H1 (cell line): ENCODE measurements at regions not wholly inside any gene's neighbourhood (a gene's known extent, or its start where the extent isn't known, plus 50 kb on each side); places are given as distances from the start of the nearest gene placed in this dataset.

ENCODE experiments used
- CTCF ChIA-PET: fragments of 300-600 bp; sonication (Branson Sonifier 250); formaldehyde crosslinking; loops from one replicate; lab custom pipeline; 2021; ENCODE audit not compliant: partially characterized antibody; lab: Charles Lee
- POLR2A ChIA-PET: fragments of 300-600 bp; sonication (Branson Sonifier 250); formaldehyde crosslinking; loops from one replicate; lab custom pipeline; 2021; ENCODE audit warnings: inconsistent platforms; ENCODE audit not compliant: partially characterized antibody; lab: Charles Lee
- DNase-seq, 2 experiments: peaks; one replicate each; pipeline versions ENCODE4 v3.0.0 to v3.0.0-alpha.2; 2010 to 2022; ENCODE audit warnings: low spot score in 2 of 2, low read depth in 1 of 2, mixed read lengths in 1 of 2
- FAIRE-seq: peaks from 2 replicates; lab custom pipeline; 2011; peaks lifted over from hg19 to GRCh38; lab: Jason Lieb, UNC
- H2AFZ ChIP-seq: 2 replicates; pipeline ENCODE4 v1.8.1; 2012; ENCODE audit warnings: low read length, inconsistent platforms
- H2AK5ac ChIP-seq: 2 replicates; pipeline ENCODE4 v1.6.1; 2013; ENCODE audit warnings: low read depth, low read length
- H2BK120ac ChIP-seq: replicated peaks from 2 replicates; pipeline ENCODE3; 2013; ENCODE audit warnings: low read depth, low read length, inconsistent platforms
- H2BK12ac ChIP-seq: 2 replicates; pipeline ENCODE4 v1.6.1; 2013; ENCODE audit warnings: low read depth, low read length
- H2BK15ac ChIP-seq: 2 replicates; pipeline ENCODE4 v1.6.1; 2013; ENCODE audit warnings: low read length
- H2BK20ac ChIP-seq: 2 replicates; pipeline ENCODE4 v1.6.1; 2013; ENCODE audit warnings: low read length
- H2BK5ac ChIP-seq: 2 replicates; pipeline ENCODE4 v1.6.1; 2013; ENCODE audit warnings: low read depth, low read length
- H3K14ac ChIP-seq: 2 replicates; pipeline ENCODE4 v1.6.1; 2013; ENCODE audit warnings: inconsistent platforms; ENCODE audit not compliant: insufficient read length
- H3K18ac ChIP-seq: 2 replicates; pipeline ENCODE4 v1.6.1; 2013; ENCODE audit warnings: low read length; ENCODE audit errors: extremely low read depth
- H3K23ac ChIP-seq: 2 replicates; pipeline ENCODE4 v1.6.1; 2013; ENCODE audit warnings: inconsistent platforms; ENCODE audit not compliant: insufficient read length
- H3K23me2 ChIP-seq: 2 replicates; pipeline ENCODE4 v1.6.1; 2013; ENCODE audit warnings: low read depth, low read length
- H3K27ac ChIP-seq: 2 replicates; pipeline ENCODE4 v1.6.1; 2011; ENCODE audit warnings: low read depth, low read length, inconsistent platforms
- H3K27me3 ChIP-seq, 4 experiments: replicated peaks in 1 of 4; 1 replicate in 1 of 4; 2 replicates in 3 of 4; pipeline versions ENCODE4 v1.6.1 to v1.8.1; 2011 to 2013; ENCODE audit warnings: low read length in 3 of 4, mild to moderate bottlenecking in 3 of 4, inconsistent platforms in 2 of 4, mixed read lengths in 2 of 4, moderate library complexity in 1 of 4; ENCODE audit not compliant: control insufficient read depth in 3 of 4, insufficient read depth in 3 of 4; ENCODE audit errors: extremely low read depth in 1 of 4
- H3K36me3 ChIP-seq, 4 experiments: 2 replicates each; pipeline versions ENCODE4 v1.6.1 to v1.8.1; 2011 to 2013; ENCODE audit warnings: mild to moderate bottlenecking in 4 of 4, low read length in 3 of 4, moderate library complexity in 2 of 4, control low read depth in 1 of 4, inconsistent platforms in 1 of 4; ENCODE audit not compliant: insufficient read depth in 4 of 4, control insufficient read depth in 2 of 4
- H3K4ac ChIP-seq: replicated peaks from 2 replicates; pipeline ENCODE3; 2013; ENCODE audit warnings: low read length, low read depth, mixed read lengths, inconsistent platforms; ENCODE audit not compliant: insufficient read length
- H3K4me1 ChIP-seq, 4 experiments: replicated peaks in 1 of 4; 1 replicate in 1 of 4; 2 replicates in 3 of 4; pipeline versions ENCODE4 v1.6.1 to v1.8.1; 2011 to 2013; ENCODE audit warnings: low read length in 3 of 4, inconsistent platforms in 2 of 4, mixed read lengths in 1 of 4; ENCODE audit not compliant: insufficient read depth in 4 of 4, control insufficient read depth in 3 of 4
- H3K4me2 ChIP-seq, 2 experiments: 2 replicates each; pipeline versions ENCODE4 v1.6.1 to v1.8.1; 2011 to 2013; ENCODE audit warnings: low read depth in 2 of 2, low read length in 2 of 2, control low read depth in 1 of 2, inconsistent platforms in 1 of 2, mild to moderate bottlenecking in 1 of 2; ENCODE audit not compliant: insufficient read depth in 1 of 2
- H3K4me3 ChIP-seq, 4 experiments: fragments of 200-600, 300-600 bp in 1 of 4; sonication (generic), shearing (Covaris generic), sonication (Bioruptor Twin) in 1 of 4; 2 replicates each; pipeline versions ENCODE4 v1.5.1 to v1.8.1; 2011 to 2016; ENCODE audit warnings: low read length in 4 of 4, low read depth in 3 of 4, control low read depth in 2 of 4, inconsistent platforms in 2 of 4, mild to moderate bottlenecking in 2 of 4, mixed read lengths in 1 of 4, moderate library complexity in 1 of 4; ENCODE audit not compliant: insufficient read depth in 2 of 4; ENCODE audit errors: extremely low read depth in 1 of 4
- H3K56ac ChIP-seq: replicated peaks from 2 replicates; pipeline ENCODE3; 2013; ENCODE audit warnings: low read depth, mild to moderate bottlenecking, mixed read lengths, low read length, inconsistent platforms; ENCODE audit not compliant: insufficient read length
- H3K79me1 ChIP-seq: 2 replicates; pipeline ENCODE4 v1.6.1; 2013; ENCODE audit warnings: low read depth, low read length, control low read depth
- H3K79me2 ChIP-seq, 2 experiments: 2 replicates each; pipeline versions ENCODE4 v1.6.1 to v1.8.1; 2012 to 2013; ENCODE audit warnings: low read length in 2 of 2, mild to moderate bottlenecking in 2 of 2, inconsistent platforms in 1 of 2; ENCODE audit not compliant: insufficient read depth in 2 of 2, control insufficient read depth in 1 of 2
- H3K9ac ChIP-seq, 4 experiments: replicated peaks in 1 of 4; 1 replicate in 1 of 4; 2 replicates in 3 of 4; pipeline versions ENCODE4 v1.6.1 to v1.8.1; 2011 to 2013; ENCODE audit warnings: low read depth in 3 of 4, low read length in 3 of 4, control low read depth in 2 of 4, mild to moderate bottlenecking in 2 of 4, moderate library complexity in 2 of 4, inconsistent platforms in 1 of 4; ENCODE audit errors: extremely low read depth in 1 of 4
- H3K9me3 ChIP-seq, 2 experiments: 2 replicates each; pipeline versions ENCODE4 v1.6.1 to v1.8.1; 2012 to 2013; ENCODE audit warnings: mild to moderate bottlenecking in 2 of 2, moderate library complexity in 2 of 2, control low read depth in 1 of 2, inconsistent platforms in 1 of 2, low read depth in 1 of 2, low read length in 1 of 2, mixed read lengths in 1 of 2; ENCODE audit not compliant: insufficient read depth in 2 of 2
- H4K20me1 ChIP-seq, 2 experiments: replicated peaks in 1 of 2; 2 replicates each; pipeline versions ENCODE3 to v1.8.1; 2011 to 2013; ENCODE audit warnings: inconsistent platforms in 2 of 2, low read length in 2 of 2, mild to moderate bottlenecking in 1 of 2; ENCODE audit not compliant: insufficient read depth in 2 of 2, control insufficient read depth in 1 of 2
- H4K5ac ChIP-seq: 2 replicates; pipeline ENCODE4 v1.6.1; 2013; ENCODE audit warnings: low read length, low read depth, mixed read lengths, inconsistent platforms; ENCODE audit not compliant: insufficient read length
- H4K8ac ChIP-seq: 2 replicates; pipeline ENCODE4 v1.8.0; 2013; ENCODE audit warnings: mild to moderate bottlenecking, moderate library complexity, low read length, inconsistent platforms; ENCODE audit not compliant: insufficient read depth; ENCODE audit errors: extremely low read depth
- H4K91ac ChIP-seq: replicated peaks from 2 replicates; pipeline ENCODE3; 2013; ENCODE audit warnings: low read length, mixed read lengths, inconsistent platforms; ENCODE audit not compliant: insufficient read length
- ASH2L ChIP-seq: fragments of 200-600, 300-600 bp; sonication (generic); IDR thresholded peaks from one replicate; pipeline ENCODE4 v1.7.1; 2017; ENCODE audit warnings: low read length
- ATF3 ChIP-seq: IDR thresholded peaks from 2 replicates; pipeline ENCODE4 v1.6.1; 2011; ENCODE audit warnings: low read depth, mild to moderate bottlenecking, low read length; ENCODE audit not compliant: insufficient read depth
- BACH1 ChIP-seq: IDR thresholded peaks from 2 replicates; pipeline ENCODE4 v1.6.1; 2012; ENCODE audit warnings: low read length, improper control_type of control experiment
- BRCA1 ChIP-seq: IDR thresholded peaks from 2 replicates; pipeline ENCODE4 v1.6.1; 2012; ENCODE audit warnings: low read depth, low read length, improper control_type of control experiment
- CBX5 ChIP-seq: fragments of 300-800, 300-1000 bp; sonication (generic); IDR thresholded peaks from 2 replicates; pipeline ENCODE4 v1.7.1; 2016; ENCODE audit warnings: antibody characterized with exemption, low read length, low read depth
- CEBPB ChIP-seq: IDR thresholded peaks from 2 replicates; pipeline ENCODE4 v1.6.1; 2012; ENCODE audit warnings: low read depth, low read length
- CHD2 ChIP-seq: IDR thresholded peaks from 2 replicates; pipeline ENCODE4 v1.6.1; 2012; ENCODE audit warnings: low read length, improper control_type of control experiment
- CTBP2 ChIP-seq: IDR thresholded peaks from 2 replicates; pipeline ENCODE4 v1.7.0; 2011; ENCODE audit warnings: borderline replicate concordance, mild to moderate bottlenecking, moderate library complexity, mixed read lengths, low read length; ENCODE audit not compliant: insufficient read depth, insufficient read length
- HDAC6 ChIP-seq: IDR thresholded peaks from one replicate; pipeline ENCODE4 v1.7.1; 2012; ENCODE audit warnings: low read depth, mild to moderate bottlenecking, inconsistent platforms, low read length, moderate library complexity
- MAX ChIP-seq: IDR thresholded peaks from 2 replicates; pipeline ENCODE4 v1.6.1; 2012; ENCODE audit warnings: inconsistent platforms
- NRF1 ChIP-seq: IDR thresholded peaks from 2 replicates; pipeline ENCODE4 v1.6.1; 2011; ENCODE audit warnings: mild to moderate bottlenecking, low read depth, low read length, improper control_type of control experiment
- SIX5 ChIP-seq: IDR thresholded peaks from 2 replicates; pipeline ENCODE4 v1.6.1; 2011; ENCODE audit warnings: mild to moderate bottlenecking, low read depth, low read length
- SP2 ChIP-seq: IDR thresholded peaks from 2 replicates; pipeline ENCODE4 v1.6.1; 2012; ENCODE audit warnings: mild to moderate bottlenecking, low read length, inconsistent platforms
- SRF ChIP-seq: IDR thresholded peaks from 2 replicates; pipeline ENCODE4 v1.6.1; 2011; ENCODE audit warnings: mild to moderate bottlenecking, low read depth, low read length, moderate library complexity
- TBP ChIP-seq: IDR thresholded peaks from 2 replicates; pipeline ENCODE4 v1.6.1; 2011; ENCODE audit warnings: low read depth, low read length, improper control_type of control experiment
- ZNF274 ChIP-seq: IDR thresholded peaks from 2 replicates; pipeline ENCODE4 v1.7.0; 2012; ENCODE audit warnings: low read length, borderline replicate concordance; ENCODE audit errors: extremely low read depth
- WGBS, 2 experiments: shearing (Covaris generic) in 1 of 2; methylation state at CpG; one replicate each; pipeline versions ENCODE4 v1.1.6 to v1.1.7; 2013 to 2015; ENCODE audit warnings: low lambda C conversion rate in 2 of 2, mixed read lengths in 2 of 2, inconsistent platforms in 1 of 2, low coverage in 1 of 2, missing lambda C conversion rate in 1 of 2; ENCODE audit not compliant: insufficient replicate concordance in 2 of 2, insufficient coverage in 1 of 2, insufficient read length in 1 of 2; ENCODE audit errors: extremely low coverage in 1 of 2, missing lambda C conversion rate in 1 of 2; 5-methylcytosine and 5-hydroxymethylcytosine counted together

- H4K91ac ChIP-seq: peak overlapping the region; percentile 49
- peak overlapping the region; percentile 27 for H3K4ac ChIP-seq
- DNase-seq: no peak
- no peak overlapping the region for H2AFZ ChIP-seq
- no peak overlapping the region for H2BK120ac ChIP-seq
- H2BK20ac ChIP-seq: no peak overlapping the region
- H2BK5ac ChIP-seq: no peak overlapping the region
- no peak for FAIRE-seq
- no peaks in the 10 kb centered on the region for H3K36me3 ChIP-seq
- no peaks in the 10 kb centered on the region for H3K79me2 ChIP-seq
- no peaks in the 10 kb centered on the region for H4K20me1 ChIP-seq
- no peak overlapping the region for H2AK5ac ChIP-seq
- H4K5ac ChIP-seq: no peak overlapping the region
- H3K4me2 ChIP-seq: no peak overlapping the region
- no peak overlapping the region for H4K8ac ChIP-seq
- no peaks in the 10 kb centered on the region for H3K9me3 ChIP-seq
- no peaks in the 10 kb centered on the region for H3K27me3 ChIP-seq
- no peak overlapping the region for H3K18ac ChIP-seq
- no peak overlapping the region for H3K4me3 ChIP-seq
- H3K27ac ChIP-seq: no peak overlapping the region
- POLR2A ChIA-PET: no interaction called here
- H3K4me1 ChIP-seq: no peaks in the 10 kb centered on the region
- no peaks in the 10 kb centered on the region for H3K79me1 ChIP-seq
- CTCF ChIA-PET: no interaction called here
- H3K9ac ChIP-seq: no peak overlapping the region
- H3K23me2 ChIP-seq: no peaks in the 10 kb centered on the region
- H3K56ac ChIP-seq: no peak overlapping the region
- no peak overlapping the region for H3K23ac ChIP-seq
- no peak overlapping the region for H2BK15ac ChIP-seq
- no peak overlapping the region for H2BK12ac ChIP-seq
- no peak overlapping the region for H3K14ac ChIP-seq
- 83% methylated on average over 4 of the region's 4 CpGs; no CpG with 5 or more reads in 1 of the 2 experiments for WGBS, 2 experiments
- TF ChIP-seq CHD2: no peak
- TF ChIP-seq ZNF274: no peak
- TF ChIP-seq BACH1: no peak
- TF ChIP-seq SIX5: no peak
- TF ChIP-seq SRF: no peak
- no peak for TF ChIP-seq CBX5
- TF ChIP-seq ATF3: no peak
- no peak for TF ChIP-seq CTBP2
- TF ChIP-seq CEBPB: no peak
- no peak for TF ChIP-seq ASH2L
- TF ChIP-seq HDAC6: no peak
- no peak for TF ChIP-seq BRCA1
- no peak for TF ChIP-seq NRF1
- no peak for TF ChIP-seq TBP
- TF ChIP-seq MAX: no peak
- no peak for TF ChIP-seq SP2
These were observed 131.6 kb downstream of the ETS2 start for GRCh38 chr21:38937286-38937790.
